Upper lobe of right lung (tissue), 1 donor: ENCODE measurements at regions not wholly inside any gene's neighbourhood (a gene's known extent, or its start where the extent isn't known, plus 50 kb on each side); places are given as distances from the start of the nearest gene placed in this dataset.
A peak's percentile ranks its signal among the peaks of the same experiment; 100 is the strongest.

Experiments
- ATAC-seq: fragments of 200-7000 bp; cut with Tn5 transposase; one replicate; pipeline ENCODE4 v1.9.1; 2020; ENCODE audit warnings: mild to moderate bottlenecking, moderate library complexity
- DNase-seq: peaks from one replicate; pipeline ENCODE4 v3.0.0-alpha.2; 2020
- H3K27ac ChIP-seq: fragments of 200-600 bp; one replicate; pipeline ENCODE4 v1.8.0; 2022
- H3K27me3 ChIP-seq: fragments of 200-600 bp; one replicate; pipeline ENCODE4 v1.8.0; 2022; ENCODE audit warnings: mild to moderate bottlenecking
- H3K36me3 ChIP-seq: fragments of 200-600 bp; one replicate; pipeline ENCODE4 v1.8.0; 2022
- H3K4me1 ChIP-seq: fragments of 200-600 bp; one replicate; pipeline ENCODE4 v1.8.0; 2022
- H3K4me3 ChIP-seq: fragments of 200-600 bp; one replicate; pipeline ENCODE4 v1.8.0; 2022; ENCODE audit warnings: mild to moderate bottlenecking
- H3K9me3 ChIP-seq: fragments of 200-600 bp; one replicate; pipeline ENCODE4 v1.8.0; 2022
- intact Hi-C: fragments of 100-400 bp; cut with DNase I; formaldehyde crosslinking; loops from one replicate; pipeline ENCODE4 v1.11.0; 2022
- TF ChIP-seq, protein P1 (sequence below): fragments of 200-600 bp; IDR thresholded peaks from one replicate; pipeline ENCODE4 v1.8.0; 2022; ENCODE audit warnings: antibody characterized with exemption
- donor health status: DM: no; HTN: yes; CAD: no; lungs with severe emphysema.

DNA sequence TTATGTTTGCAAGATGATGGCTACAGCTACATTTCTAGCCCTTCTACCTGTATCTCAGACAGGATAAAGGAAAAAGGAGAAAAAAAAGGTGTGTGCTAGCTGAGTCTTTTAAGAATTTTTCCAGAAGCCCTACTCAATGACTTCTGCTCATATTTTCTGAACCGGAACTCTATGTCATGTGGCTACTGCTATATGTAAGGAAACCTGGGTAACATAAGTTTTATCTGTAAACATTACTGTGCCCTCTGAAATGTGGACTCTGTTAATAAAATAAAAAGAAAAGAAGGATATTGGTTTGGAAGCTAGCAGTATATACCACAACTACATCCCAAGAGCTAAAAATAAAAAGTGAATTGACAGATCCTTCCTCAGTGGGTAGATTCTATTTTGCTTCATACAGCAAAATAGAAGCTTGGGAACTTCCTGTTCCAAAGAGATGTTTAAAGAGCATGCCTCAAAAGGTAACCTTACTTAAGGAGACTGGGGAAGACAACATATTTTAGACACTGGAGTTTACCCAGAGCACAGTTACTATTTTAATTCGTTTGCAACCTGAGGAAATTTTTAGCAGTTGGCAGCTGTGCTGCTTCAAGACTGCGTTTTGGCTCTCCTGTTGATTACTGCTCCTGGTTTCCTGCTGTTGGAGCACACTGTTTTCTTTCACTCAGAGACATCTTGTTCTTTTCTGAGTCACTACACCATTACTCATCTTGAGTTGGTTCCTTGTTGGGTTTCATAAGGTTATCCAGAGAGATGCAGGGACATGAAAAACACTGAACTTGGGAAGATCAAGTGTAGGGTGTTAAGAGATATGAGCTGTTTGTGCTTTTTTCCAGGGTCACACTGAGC is 280.7 kb downstream of the NFKBIZ start:
- Histone ChIP-seq H3K4me3 (no peak overlapping the region), H3K27me3 (no peaks in the 10 kb centered on the region)
- no peak for DNase-seq

DNA sequence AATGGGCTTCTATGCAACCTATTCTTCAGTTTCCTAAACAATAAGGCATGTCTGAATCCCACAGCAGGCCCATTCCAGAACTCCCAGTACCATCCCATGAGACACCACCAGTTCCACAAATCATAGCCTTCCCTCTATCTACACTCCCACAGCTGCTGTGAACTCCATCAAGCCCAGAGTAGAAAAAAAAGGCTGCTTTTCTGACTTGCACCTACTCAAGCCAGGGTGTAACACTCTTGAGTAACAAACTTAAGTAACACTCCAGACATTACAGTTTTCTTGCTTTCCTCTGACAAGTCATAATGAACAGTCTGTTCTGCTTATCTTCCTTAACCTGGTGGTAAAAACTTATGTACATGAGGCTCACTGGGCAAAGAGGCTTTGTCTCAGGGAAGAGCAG is 283.1 kb downstream of the NFKBIZ start:
- DNase-seq: no peak
- Histone ChIP-seq H3K27me3 (no peaks in the 10 kb centered on the region), H3K4me1 (peaks cover 8% of the 10 kb centered on the region), H3K9me3 (no peaks in the 10 kb centered on the region), H3K4me3 (no peak overlapping the region), H3K36me3 (no peaks in the 10 kb centered on the region), H3K27ac (no peak overlapping the region)
- TF ChIP-seq, protein P1, sequence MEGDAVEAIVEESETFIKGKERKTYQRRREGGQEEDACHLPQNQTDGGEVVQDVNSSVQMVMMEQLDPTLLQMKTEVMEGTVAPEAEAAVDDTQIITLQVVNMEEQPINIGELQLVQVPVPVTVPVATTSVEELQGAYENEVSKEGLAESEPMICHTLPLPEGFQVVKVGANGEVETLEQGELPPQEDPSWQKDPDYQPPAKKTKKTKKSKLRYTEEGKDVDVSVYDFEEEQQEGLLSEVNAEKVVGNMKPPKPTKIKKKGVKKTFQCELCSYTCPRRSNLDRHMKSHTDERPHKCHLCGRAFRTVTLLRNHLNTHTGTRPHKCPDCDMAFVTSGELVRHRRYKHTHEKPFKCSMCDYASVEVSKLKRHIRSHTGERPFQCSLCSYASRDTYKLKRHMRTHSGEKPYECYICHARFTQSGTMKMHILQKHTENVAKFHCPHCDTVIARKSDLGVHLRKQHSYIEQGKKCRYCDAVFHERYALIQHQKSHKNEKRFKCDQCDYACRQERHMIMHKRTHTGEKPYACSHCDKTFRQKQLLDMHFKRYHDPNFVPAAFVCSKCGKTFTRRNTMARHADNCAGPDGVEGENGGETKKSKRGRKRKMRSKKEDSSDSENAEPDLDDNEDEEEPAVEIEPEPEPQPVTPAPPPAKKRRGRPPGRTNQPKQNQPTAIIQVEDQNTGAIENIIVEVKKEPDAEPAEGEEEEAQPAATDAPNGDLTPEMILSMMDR: no peak
- peak; percentile 87 for ATAC-seq
- intact Hi-C loops: no loop called here

More for the DNA sequence above, 280.7 kb downstream of the NFKBIZ start:
- Histone ChIP-seq H3K27ac (peak overlapping the region; percentile 56), H3K9me3 (no peaks in the 10 kb centered on the region), H3K36me3 (no peaks in the 10 kb centered on the region), H3K4me1 (peaks cover 8% of the 10 kb centered on the region)
- intact Hi-C loops: no loop called here
- TF ChIP-seq, protein P1: no peak
- ATAC-seq: peak; percentile 82

DNA sequence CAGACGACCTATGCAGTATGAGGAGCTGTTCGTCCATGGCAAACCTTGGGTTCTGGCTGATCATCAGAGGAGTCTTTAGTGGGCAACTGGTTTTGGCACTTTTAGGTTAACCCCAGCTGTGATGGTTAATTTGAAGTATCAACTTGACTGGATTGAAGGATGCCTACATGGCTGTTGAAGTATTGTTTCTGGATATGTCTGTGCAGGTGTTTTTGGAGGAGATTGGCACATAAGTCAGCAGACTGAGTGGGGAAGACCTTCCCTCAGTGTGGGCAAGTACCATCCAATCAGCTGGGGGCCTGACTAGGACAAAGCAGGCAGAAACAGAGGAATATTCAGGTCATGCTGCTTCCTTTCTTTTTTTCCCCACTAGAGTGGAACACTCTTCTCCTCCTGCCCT is 284.1 kb downstream of the NFKBIZ start:
- intact Hi-C loops: no loop called here
- no peaks in the 10 kb centered on the region for H3K36me3 ChIP-seq

DNA sequence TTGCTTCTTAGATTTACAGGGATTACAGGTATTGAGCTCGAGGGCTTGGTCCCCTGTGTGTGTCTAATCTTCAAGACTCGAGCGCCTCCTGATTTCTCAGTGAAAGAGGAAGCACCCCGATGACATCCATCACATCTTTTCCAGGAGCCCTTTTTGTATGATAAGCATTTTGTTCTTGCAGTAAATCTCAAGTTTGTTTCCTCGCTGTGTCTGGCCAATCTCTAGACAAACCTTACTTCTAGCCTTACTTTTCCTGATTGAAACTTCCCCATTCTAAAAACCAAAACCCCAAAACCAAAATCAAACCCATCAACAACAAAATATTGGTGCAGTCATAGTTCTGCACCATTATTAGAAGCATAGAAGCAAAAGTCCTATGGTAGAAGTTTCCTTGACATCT is 286.0 kb downstream of the NFKBIZ start:
- DNase-seq (no peak), ATAC-seq (no peak)
- Histone ChIP-seq H3K36me3 (no peaks in the 10 kb centered on the region), H3K9me3 (no peaks in the 10 kb centered on the region), H3K4me3 (no peak overlapping the region), H3K27me3 (no peaks in the 10 kb centered on the region), H3K4me1 (peaks cover 8% of the 10 kb centered on the region), H3K27ac (no peak overlapping the region)
- TF ChIP-seq, protein P1: no peak
- intact Hi-C loops: no loop called here

More for the DNA sequence above, 284.1 kb downstream of the NFKBIZ start:
- ATAC-seq (no peak), DNase-seq (no peak)
- H3K9me3 ChIP-seq: no peaks in the 10 kb centered on the region
- no peaks in the 10 kb centered on the region for H3K27me3 ChIP-seq
- no peak overlapping the region for H3K27ac ChIP-seq
- H3K4me1 ChIP-seq: peaks cover 8% of the 10 kb centered on the region
- no peak overlapping the region for H3K4me3 ChIP-seq
- TF ChIP-seq, protein P1: no peak

DNA sequence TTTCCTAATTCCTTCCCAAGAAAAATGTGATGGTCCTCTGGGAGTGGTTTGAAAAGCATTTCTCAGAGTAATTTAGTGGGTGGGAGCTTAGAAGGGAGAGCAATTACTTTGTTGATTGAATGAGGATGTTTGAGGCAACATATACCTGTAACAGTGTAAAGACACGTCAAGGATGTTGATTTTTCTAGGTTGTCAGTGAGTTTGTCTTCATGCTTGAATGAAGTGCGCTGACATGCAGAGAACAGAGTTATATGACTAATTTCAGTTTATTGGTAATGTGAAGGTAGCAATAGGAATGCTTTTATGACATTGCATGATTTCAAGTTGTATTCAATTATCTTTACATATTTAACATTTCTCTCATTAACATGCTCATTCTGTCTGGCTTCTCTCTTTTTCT is 286.9 kb downstream of the NFKBIZ start:
- ATAC-seq: no peak
- intact Hi-C loops: no loop called here
- no peaks in the 10 kb centered on the region for H3K27me3 ChIP-seq
- no peak overlapping the region for H3K4me3 ChIP-seq
- TF ChIP-seq, protein P1: no peak
- DNase-seq: no peak
- H3K27ac ChIP-seq: no peak overlapping the region
- peaks cover 8% of the 10 kb centered on the region for H3K4me1 ChIP-seq
- no peaks in the 10 kb centered on the region for H3K9me3 ChIP-seq
- no peaks in the 10 kb centered on the region for H3K36me3 ChIP-seq
